DOHH2 (cell line): ENCODE measurements at regions not wholly inside any gene's neighbourhood (a gene's known extent, or its start where the extent isn't known, plus 50 kb on each side); places are given as distances from the start of the nearest gene placed in this dataset.

Source experiments
- CTCF ChIP-seq: fragments of 200-600 bp; sonication (generic); IDR thresholded peaks from one replicate; pipeline ENCODE4 v1.5.1; 2014; ENCODE audit warnings: antibody characterized with exemption, mild to moderate bottlenecking, low read depth, low read length; ENCODE audit not compliant: poor library complexity, severe bottlenecking
- EZH2phosphoT487 ChIP-seq: fragments of 200-600 bp; sonication (generic); IDR thresholded peaks from 2 replicates; pipeline ENCODE4 v1.6.1; 2017; ENCODE audit warnings: borderline replicate concordance, mild to moderate bottlenecking, antibody characterized with exemption, low read length, moderate library complexity, mixed read lengths

- TF ChIP-seq EZH2phosphoT487 (no peak), CTCF (no peak)
Observed at GRCh38 chr3:34508732-34509131, 710.3 kb downstream of the PDCD6IP start.
